H1 (cell line): ENCODE measurements at regions not wholly inside any gene's neighbourhood (a gene's known extent, or its start where the extent isn't known, plus 50 kb on each side); places are given as distances from the start of the nearest gene placed in this dataset.

Experiments
- CHD1 ChIP-seq: IDR thresholded peaks from 2 replicates; pipeline ENCODE4 v1.6.1; 2012; ENCODE audit warnings: low read depth, low read length, improper control_type of control experiment
- GABPA ChIP-seq: IDR thresholded peaks from 2 replicates; pipeline ENCODE4 v1.6.1; 2011; ENCODE audit warnings: mild to moderate bottlenecking, low read length, moderate library complexity, borderline replicate concordance; ENCODE audit not compliant: insufficient read depth
- SAP30 ChIP-seq: fragments of 300-600 bp; sonication (generic); IDR thresholded peaks from 2 replicates; pipeline ENCODE4 v1.7.1; 2012; ENCODE audit warnings: low read length, moderate library complexity, mild to moderate bottlenecking, inconsistent platforms; ENCODE audit not compliant: insufficient read depth, insufficient replicate concordance
- SIRT6 ChIP-seq: IDR thresholded peaks from one replicate; pipeline ENCODE4 v1.7.1; 2012; ENCODE audit warnings: low read length, inconsistent platforms
- TAF7 ChIP-seq: optimal IDR thresholded peaks from 2 replicates; pipeline ENCODE3; 2011; ENCODE audit warnings: low read depth, mild to moderate bottlenecking, inconsistent platforms, low read length, moderate library complexity, borderline replicate concordance
- TCF12 ChIP-seq: IDR thresholded peaks from 2 replicates; pipeline ENCODE4 v1.6.1; 2011; ENCODE audit warnings: low read depth, mild to moderate bottlenecking, low read length
- TF ChIP-seq, protein P1 (sequence below): fragments of 300-600 bp; sonication (generic); IDR thresholded peaks from 2 replicates; pipeline ENCODE4 v1.7.1; 2012; ENCODE audit warnings: low read length, moderate library complexity, mild to moderate bottlenecking, inconsistent platforms; ENCODE audit not compliant: insufficient replicate concordance
- TF ChIP-seq, protein P2 (sequence below): IDR thresholded peaks from 2 replicates; pipeline ENCODE4 v1.6.1; 2012; ENCODE audit warnings: low read length, inconsistent platforms

DNA sequence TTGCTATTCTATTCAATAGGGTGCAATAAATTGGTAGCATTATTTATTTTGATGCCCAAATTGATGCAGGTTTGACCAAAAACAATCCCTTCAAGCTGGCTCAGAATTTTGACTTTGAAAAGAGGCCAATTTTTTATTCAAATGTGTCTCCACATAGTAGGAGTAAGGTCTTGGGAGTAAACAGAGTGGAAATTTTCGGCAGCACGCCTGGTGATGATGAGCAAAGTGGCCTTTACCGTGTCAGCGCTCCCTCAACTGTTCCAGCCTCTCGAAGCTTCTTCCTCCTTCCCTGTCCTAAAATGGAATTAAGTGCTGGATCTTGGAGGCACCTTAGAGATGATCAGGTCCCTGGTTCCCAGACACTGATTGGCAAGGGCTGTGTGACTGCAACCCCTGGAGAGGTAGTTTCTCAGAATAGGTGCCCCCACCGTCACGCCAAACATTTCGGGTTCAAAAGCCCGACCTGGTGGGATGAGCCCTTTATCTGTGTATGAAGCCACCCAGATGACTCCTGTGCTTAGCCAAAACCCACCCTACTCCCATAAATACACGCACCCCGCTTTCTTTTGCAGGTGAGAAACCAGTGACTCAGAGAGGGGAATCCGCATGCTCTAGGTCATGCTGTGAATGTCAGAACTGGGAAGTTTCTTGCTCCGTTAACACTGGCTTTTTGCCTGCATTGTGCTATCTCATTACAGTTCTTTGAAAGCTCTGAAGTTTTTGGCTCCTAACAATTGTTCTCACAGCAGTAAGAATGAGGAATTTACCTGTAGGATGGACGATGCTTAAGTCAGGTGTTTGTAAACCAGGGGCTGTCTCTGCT is 89.1 kb downstream of the CRYGS start (continued):
- TF ChIP-seq, protein P1, sequence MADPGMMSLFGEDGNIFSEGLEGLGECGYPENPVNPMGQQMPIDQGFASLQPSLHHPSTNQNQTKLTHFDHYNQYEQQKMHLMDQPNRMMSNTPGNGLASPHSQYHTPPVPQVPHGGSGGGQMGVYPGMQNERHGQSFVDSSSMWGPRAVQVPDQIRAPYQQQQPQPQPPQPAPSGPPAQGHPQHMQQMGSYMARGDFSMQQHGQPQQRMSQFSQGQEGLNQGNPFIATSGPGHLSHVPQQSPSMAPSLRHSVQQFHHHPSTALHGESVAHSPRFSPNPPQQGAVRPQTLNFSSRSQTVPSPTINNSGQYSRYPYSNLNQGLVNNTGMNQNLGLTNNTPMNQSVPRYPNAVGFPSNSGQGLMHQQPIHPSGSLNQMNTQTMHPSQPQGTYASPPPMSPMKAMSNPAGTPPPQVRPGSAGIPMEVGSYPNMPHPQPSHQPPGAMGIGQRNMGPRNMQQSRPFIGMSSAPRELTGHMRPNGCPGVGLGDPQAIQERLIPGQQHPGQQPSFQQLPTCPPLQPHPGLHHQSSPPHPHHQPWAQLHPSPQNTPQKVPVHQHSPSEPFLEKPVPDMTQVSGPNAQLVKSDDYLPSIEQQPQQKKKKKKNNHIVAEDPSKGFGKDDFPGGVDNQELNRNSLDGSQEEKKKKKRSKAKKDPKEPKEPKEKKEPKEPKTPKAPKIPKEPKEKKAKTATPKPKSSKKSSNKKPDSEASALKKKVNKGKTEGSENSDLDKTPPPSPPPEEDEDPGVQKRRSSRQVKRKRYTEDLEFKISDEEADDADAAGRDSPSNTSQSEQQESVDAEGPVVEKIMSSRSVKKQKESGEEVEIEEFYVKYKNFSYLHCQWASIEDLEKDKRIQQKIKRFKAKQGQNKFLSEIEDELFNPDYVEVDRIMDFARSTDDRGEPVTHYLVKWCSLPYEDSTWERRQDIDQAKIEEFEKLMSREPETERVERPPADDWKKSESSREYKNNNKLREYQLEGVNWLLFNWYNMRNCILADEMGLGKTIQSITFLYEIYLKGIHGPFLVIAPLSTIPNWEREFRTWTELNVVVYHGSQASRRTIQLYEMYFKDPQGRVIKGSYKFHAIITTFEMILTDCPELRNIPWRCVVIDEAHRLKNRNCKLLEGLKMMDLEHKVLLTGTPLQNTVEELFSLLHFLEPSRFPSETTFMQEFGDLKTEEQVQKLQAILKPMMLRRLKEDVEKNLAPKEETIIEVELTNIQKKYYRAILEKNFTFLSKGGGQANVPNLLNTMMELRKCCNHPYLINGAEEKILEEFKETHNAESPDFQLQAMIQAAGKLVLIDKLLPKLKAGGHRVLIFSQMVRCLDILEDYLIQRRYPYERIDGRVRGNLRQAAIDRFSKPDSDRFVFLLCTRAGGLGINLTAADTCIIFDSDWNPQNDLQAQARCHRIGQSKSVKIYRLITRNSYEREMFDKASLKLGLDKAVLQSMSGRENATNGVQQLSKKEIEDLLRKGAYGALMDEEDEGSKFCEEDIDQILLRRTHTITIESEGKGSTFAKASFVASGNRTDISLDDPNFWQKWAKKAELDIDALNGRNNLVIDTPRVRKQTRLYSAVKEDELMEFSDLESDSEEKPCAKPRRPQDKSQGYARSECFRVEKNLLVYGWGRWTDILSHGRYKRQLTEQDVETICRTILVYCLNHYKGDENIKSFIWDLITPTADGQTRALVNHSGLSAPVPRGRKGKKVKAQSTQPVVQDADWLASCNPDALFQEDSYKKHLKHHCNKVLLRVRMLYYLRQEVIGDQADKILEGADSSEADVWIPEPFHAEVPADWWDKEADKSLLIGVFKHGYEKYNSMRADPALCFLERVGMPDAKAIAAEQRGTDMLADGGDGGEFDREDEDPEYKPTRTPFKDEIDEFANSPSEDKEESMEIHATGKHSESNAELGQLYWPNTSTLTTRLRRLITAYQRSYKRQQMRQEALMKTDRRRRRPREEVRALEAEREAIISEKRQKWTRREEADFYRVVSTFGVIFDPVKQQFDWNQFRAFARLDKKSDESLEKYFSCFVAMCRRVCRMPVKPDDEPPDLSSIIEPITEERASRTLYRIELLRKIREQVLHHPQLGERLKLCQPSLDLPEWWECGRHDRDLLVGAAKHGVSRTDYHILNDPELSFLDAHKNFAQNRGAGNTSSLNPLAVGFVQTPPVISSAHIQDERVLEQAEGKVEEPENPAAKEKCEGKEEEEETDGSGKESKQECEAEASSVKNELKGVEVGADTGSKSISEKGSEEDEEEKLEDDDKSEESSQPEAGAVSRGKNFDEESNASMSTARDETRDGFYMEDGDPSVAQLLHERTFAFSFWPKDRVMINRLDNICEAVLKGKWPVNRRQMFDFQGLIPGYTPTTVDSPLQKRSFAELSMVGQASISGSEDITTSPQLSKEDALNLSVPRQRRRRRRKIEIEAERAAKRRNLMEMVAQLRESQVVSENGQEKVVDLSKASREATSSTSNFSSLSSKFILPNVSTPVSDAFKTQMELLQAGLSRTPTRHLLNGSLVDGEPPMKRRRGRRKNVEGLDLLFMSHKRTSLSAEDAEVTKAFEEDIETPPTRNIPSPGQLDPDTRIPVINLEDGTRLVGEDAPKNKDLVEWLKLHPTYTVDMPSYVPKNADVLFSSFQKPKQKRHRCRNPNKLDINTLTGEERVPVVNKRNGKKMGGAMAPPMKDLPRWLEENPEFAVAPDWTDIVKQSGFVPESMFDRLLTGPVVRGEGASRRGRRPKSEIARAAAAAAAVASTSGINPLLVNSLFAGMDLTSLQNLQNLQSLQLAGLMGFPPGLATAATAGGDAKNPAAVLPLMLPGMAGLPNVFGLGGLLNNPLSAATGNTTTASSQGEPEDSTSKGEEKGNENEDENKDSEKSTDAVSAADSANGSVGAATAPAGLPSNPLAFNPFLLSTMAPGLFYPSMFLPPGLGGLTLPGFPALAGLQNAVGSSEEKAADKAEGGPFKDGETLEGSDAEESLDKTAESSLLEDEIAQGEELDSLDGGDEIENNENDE, result no peak
- TF ChIP-seq SAP30 (no peak), SIRT6 (no peak), GABPA (no peak), CHD1 (no peak), TAF7 (no peak), TCF12 (no peak)
- TF ChIP-seq, protein P2, sequence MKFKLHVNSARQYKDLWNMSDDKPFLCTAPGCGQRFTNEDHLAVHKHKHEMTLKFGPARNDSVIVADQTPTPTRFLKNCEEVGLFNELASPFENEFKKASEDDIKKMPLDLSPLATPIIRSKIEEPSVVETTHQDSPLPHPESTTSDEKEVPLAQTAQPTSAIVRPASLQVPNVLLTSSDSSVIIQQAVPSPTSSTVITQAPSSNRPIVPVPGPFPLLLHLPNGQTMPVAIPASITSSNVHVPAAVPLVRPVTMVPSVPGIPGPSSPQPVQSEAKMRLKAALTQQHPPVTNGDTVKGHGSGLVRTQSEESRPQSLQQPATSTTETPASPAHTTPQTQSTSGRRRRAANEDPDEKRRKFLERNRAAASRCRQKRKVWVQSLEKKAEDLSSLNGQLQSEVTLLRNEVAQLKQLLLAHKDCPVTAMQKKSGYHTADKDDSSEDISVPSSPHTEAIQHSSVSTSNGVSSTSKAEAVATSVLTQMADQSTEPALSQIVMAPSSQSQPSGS, result no peak
